Gastroesophageal sphincter (tissue), 4 donors: ENCODE measurements at regions not wholly inside any gene's neighbourhood (a gene's known extent, or its start where the extent isn't known, plus 50 kb on each side); places are given as distances from the start of the nearest gene placed in this dataset.
A peak's percentile ranks its signal among the peaks of the same experiment; 100 is the strongest.
"Not testable (repeated sequence)": the region's sequence is repeated elsewhere in the genome, so short reads cannot be mapped to it uniquely, and the experiment has no call there.

Experiments used
- ATAC-seq: fragments of 150-250 bp; one replicate; pipeline ENCODE4 v1.9.1; 2016; ENCODE audit warnings: mild to moderate bottlenecking, moderate library complexity
- H3K27ac ChIP-seq, 4 donors: fragments of 200-600 bp; sonication (generic) in 3 of 4; 1 replicate in 3 of 4; 2 replicates in 1 of 4; pipeline ENCODE4 v1.5.1; 2016 to 2019
- H3K27me3 ChIP-seq: fragments of 200-600 bp; sonication (generic); one replicate; pipeline ENCODE4 v1.5.1; 2019
- H3K36me3 ChIP-seq, 2 donors: fragments of 200-600 bp; sonication (generic); one replicate each; pipeline ENCODE4 v1.5.1; 2019; ENCODE audit warnings: control low read depth in 1 of 2
- H3K4me1 ChIP-seq, 3 donors: fragments of 200-600 bp; sonication (generic); 1 replicate in 2 of 3; 2 replicates in 1 of 3; pipeline ENCODE4 v1.5.1; 2016 to 2019; ENCODE audit warnings: control low read depth in 2 of 3
- H3K4me3 ChIP-seq, 2 donors: fragments of 200-600 bp; sonication (generic); one replicate each; pipeline ENCODE4 v1.5.1; 2019; ENCODE audit warnings: mild to moderate bottlenecking in 1 of 2, moderate library complexity in 1 of 2
- H3K9me3 ChIP-seq, 3 donors: fragments of 200-600 bp; sonication (generic); one replicate each; pipeline ENCODE4 v1.5.1; 2017 to 2019; ENCODE audit warnings: control low read depth in 2 of 3
- EP300 ChIP-seq: sonication (generic); formaldehyde crosslinking; IDR thresholded peaks from one replicate; pipeline ENCODE4 v1.6.1; 2017; ENCODE audit warnings: antibody characterized with exemption, mild to moderate bottlenecking
- POLR2A ChIP-seq, 2 donors: fragments of 450-650 bp; IDR thresholded peaks; one replicate each; pipeline ENCODE4 v1.6.1; 2017; ENCODE audit warnings: antibody characterized with exemption in 2 of 2, mild to moderate bottlenecking in 2 of 2, moderate library complexity in 1 of 2
- POLR2AphosphoS5 ChIP-seq: sonication (generic); formaldehyde crosslinking; IDR thresholded peaks from one replicate; pipeline ENCODE4 v1.6.1; 2017; ENCODE audit warnings: antibody characterized with exemption
- WGBS, 2 donors: methylation state at CpG; one replicate each; pipeline ENCODE4 v1.1.5; 2018; ENCODE audit warnings: low coverage in 1 of 2; 5-methylcytosine and 5-hydroxymethylcytosine counted together
- TF ChIP-seq, protein P1 (sequence below), 4 experiments: fragments of 200-600 bp in 2 of 4; fragments of 450-650 bp in 2 of 4; sonication (generic) in 1 of 4; IDR thresholded peaks; one replicate each; pipeline ENCODE4 v1.5.1; 2017 to 2019; ENCODE audit warnings: antibody characterized with exemption in 4 of 4, mild to moderate bottlenecking in 2 of 4, moderate library complexity in 2 of 4

GRCh38 chr11:93907901-93908300 lies 57.5 kb upstream of the VSTM5 start:
- Histone ChIP-seq H3K27me3 (no peaks in the 10 kb centered on the region), H3K27ac (no peak overlapping the region), H3K36me3 (no peaks in the 10 kb centered on the region), H3K4me1 (peaks cover 0 to 10% (median 0%) of the 10 kb centered on the region in 3 donors), H3K9me3 (no peaks in the 10 kb centered on the region), H3K4me3 (no peak overlapping the region)
- TF ChIP-seq EP300 (no peak), POLR2AphosphoS5 (no peak), POLR2A (IDR thresholded peaks at IDR 0.05) (no peak)
- TF ChIP-seq, protein P1, sequence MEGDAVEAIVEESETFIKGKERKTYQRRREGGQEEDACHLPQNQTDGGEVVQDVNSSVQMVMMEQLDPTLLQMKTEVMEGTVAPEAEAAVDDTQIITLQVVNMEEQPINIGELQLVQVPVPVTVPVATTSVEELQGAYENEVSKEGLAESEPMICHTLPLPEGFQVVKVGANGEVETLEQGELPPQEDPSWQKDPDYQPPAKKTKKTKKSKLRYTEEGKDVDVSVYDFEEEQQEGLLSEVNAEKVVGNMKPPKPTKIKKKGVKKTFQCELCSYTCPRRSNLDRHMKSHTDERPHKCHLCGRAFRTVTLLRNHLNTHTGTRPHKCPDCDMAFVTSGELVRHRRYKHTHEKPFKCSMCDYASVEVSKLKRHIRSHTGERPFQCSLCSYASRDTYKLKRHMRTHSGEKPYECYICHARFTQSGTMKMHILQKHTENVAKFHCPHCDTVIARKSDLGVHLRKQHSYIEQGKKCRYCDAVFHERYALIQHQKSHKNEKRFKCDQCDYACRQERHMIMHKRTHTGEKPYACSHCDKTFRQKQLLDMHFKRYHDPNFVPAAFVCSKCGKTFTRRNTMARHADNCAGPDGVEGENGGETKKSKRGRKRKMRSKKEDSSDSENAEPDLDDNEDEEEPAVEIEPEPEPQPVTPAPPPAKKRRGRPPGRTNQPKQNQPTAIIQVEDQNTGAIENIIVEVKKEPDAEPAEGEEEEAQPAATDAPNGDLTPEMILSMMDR (IDR thresholded peaks at IDR 0.05), result no peak
- WGBS, 2 donors, result 62 to 88% methylated on average over 1 of the region's 1 CpG
- no peak for ATAC-seq

DNA sequence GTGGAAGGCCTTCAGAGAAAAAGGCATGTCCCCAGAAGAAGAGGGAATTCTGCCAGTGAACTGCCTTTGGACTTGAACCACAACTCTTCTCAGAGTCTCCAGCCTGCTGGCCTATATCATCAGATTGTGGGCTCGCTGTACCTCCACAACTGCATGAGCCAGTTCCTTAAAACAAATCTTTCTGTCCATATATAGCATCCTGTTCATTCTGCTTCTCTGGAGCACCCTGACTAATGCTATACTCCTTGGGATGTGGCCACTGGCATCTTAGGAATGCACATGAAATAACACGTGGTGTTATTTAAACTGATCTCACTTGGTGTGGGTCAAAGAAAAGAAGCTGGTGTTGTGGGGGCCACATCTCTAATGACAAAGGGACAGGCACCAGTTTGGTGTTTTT lies 58.3 kb upstream of the VSTM5 start:
- Histone ChIP-seq H3K4me3 (no peak overlapping the region), H3K36me3 (no peaks in the 10 kb centered on the region), H3K4me1 (peaks cover 0 to 10% (median 0%) of the 10 kb centered on the region in 3 donors), H3K27ac (no peak overlapping the region), H3K27me3 (no peaks in the 10 kb centered on the region), H3K9me3 (no peaks in the 10 kb centered on the region)
- ATAC-seq, result no peak
- TF ChIP-seq EP300, result no peak
- TF ChIP-seq, protein P1 (IDR thresholded peaks at IDR 0.05), result no peak
- TF ChIP-seq POLR2A (IDR thresholded peaks at IDR 0.05), result no peak
- TF ChIP-seq POLR2AphosphoS5, result no peak
- 0 to 16% methylated on average over 1 to 2 of the region's 2 CpGs for WGBS, 2 donors

- Histone ChIP-seq H3K27ac (no peak overlapping the region), H3K4me3 (no peak overlapping the region), H3K27me3 (no peaks in the 10 kb centered on the region), H3K36me3 (no peaks in the 10 kb centered on the region), H3K4me1 (no peaks in the 10 kb centered on the region), H3K9me3 (no peaks in the 10 kb centered on the region)
- ATAC-seq, result no peak
- TF ChIP-seq EP300, result no peak
- TF ChIP-seq, protein P1 (IDR thresholded peaks at IDR 0.05), result no peak
- TF ChIP-seq POLR2A (IDR thresholded peaks at IDR 0.05), result no peak
- TF ChIP-seq POLR2AphosphoS5, result no peak
- 49 to 83% methylated on average over 4 of the region's 5 CpGs for WGBS, 2 donors
These were observed 67.3 kb upstream of the VSTM5 start for GRCh38 chr11:93917673-93918072.

DNA sequence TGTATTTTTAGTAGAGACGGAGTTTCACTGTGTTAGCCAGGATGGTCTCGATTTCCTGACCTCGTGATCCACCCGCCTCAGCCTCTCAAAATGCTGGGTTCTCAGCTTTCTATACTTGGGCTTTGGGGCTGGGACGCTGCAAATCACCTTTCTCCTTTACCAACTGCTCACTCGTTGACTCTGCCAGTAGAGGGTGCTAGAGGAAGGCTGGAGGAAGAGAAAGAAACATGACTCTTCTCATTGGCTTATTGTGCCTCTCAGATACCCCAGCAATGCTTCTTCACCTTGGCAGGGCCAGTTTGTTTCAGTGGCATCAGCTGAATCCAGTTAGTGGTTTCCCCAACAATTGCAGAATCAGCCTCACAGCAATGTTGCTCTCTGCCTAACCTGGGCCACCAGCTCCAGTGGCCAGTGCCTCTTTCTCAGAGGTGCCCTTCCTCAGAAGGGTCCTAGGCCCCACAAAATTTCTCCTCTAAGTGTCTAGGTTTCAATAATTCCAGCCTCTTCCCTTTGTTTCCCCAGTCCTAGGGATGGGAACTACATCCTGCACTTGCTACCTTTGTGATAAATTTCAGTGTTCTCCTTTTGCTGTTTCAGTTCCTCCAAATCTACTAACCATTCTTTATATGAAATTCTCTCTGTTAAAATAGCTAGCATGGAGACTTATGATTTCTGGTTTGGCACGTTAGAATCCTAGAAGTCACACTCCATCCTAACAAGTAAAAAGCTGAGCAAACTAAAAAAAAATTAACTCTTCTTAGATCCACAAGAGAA lies 71.5 kb upstream of the VSTM5 start:
- H3K36me3 ChIP-seq, result no peaks in the 10 kb centered on the region
- no peak overlapping the region for H3K27ac ChIP-seq
- H3K4me3 ChIP-seq, result no peak overlapping the region
- H3K27me3 ChIP-seq, result no peaks in the 10 kb centered on the region
- WGBS, 2 donors, result 51 to 71% methylated on average over 1 to 5 of the region's 7 CpGs
- peaks cover 0 to 4% (median 0%) of the 10 kb centered on the region in 3 donors for H3K9me3 ChIP-seq
- TF ChIP-seq, protein P1 (IDR thresholded peaks at IDR 0.05), result peak in 1 of 4 experiments; percentile 49
- no peak for TF ChIP-seq POLR2A (IDR thresholded peaks at IDR 0.05)
- no peak for TF ChIP-seq POLR2AphosphoS5
- ATAC-seq, result no peak
- H3K4me1 ChIP-seq, result no peaks in the 10 kb centered on the region

GRCh38 chr11:93922830-93923229 lies 72.4 kb upstream of the VSTM5 start:
- ATAC-seq, result no peak
- H3K4me1 ChIP-seq, result no peaks in the 10 kb centered on the region
- no peak overlapping the region for H3K27ac ChIP-seq
- H3K36me3 ChIP-seq, result no peaks in the 10 kb centered on the region
- H3K27me3 ChIP-seq, result no peaks in the 10 kb centered on the region
- 37 to 50% methylated on average over 2 to 4 of the region's 4 CpGs for WGBS, 2 donors
- H3K9me3 ChIP-seq, result peaks cover 0 to 8% (median 0%) of the 10 kb centered on the region in 3 donors
- TF ChIP-seq POLR2A (IDR thresholded peaks at IDR 0.05) (no peak), EP300 (no peak), POLR2AphosphoS5 (no peak)
- TF ChIP-seq, protein P1 (IDR thresholded peaks at IDR 0.05), result no peak
- H3K4me3 ChIP-seq, result no peak overlapping the region

- not testable (repeated sequence) for H3K27me3 ChIP-seq, ATAC-seq, H3K4me1 ChIP-seq, H3K36me3 ChIP-seq, H3K27ac ChIP-seq, H3K4me3 ChIP-seq
- 83% methylated on average over 1 of the region's 2 CpGs; no CpG with 5 or more reads in 1 of the 2 donors for WGBS, 2 donors
- peaks cover 0 to 14% (median 0%) of the 10 kb centered on the region in 3 donors for H3K9me3 ChIP-seq
These were observed 75.7 kb upstream of the VSTM5 start for GRCh38 chr11:93926099-93926498.
